K562 (cell line): ENCODE measurements at regions not wholly inside any gene's neighbourhood (a gene's known extent, or its start where the extent isn't known, plus 50 kb on each side); places are given as distances from the start of the nearest gene placed in this dataset.

Experiments used
- ATAC-seq: fragments of 200-7000 bp; cut with Tn5 transposase; 3 replicates; pipeline ENCODE4 v1.9.1; 2020; ENCODE audit warnings: moderate library complexity
- BruUV-seq: library from RNA; stranded (reverse); fragments of 400-500 nt; replicated peaks from 2 replicates; lab custom pipeline; 2021; lab: Mats Ljungman, UMichigan
- CTCF ChIA-PET: fragments of 300-600 bp; formaldehyde crosslinking; extraction: SDS; loops from one replicate; lab custom pipeline; 2021; ENCODE audit warnings: low intra/inter-chr PET ratio; lab: Yijun Ruan, JAX
- POLR2A ChIA-PET: fragments of 300-600, 350-650 bp; sonication (Branson Sonifier 250); formaldehyde crosslinking; extraction: SDS; loops from one replicate; lab custom pipeline; 2021; ENCODE audit warnings: antibody characterized with exemption, inconsistent platforms; lab: Yijun Ruan, JAX
- DNase-seq, 4 experiments: peaks; one replicate each; pipeline versions ENCODE4 v3.0.0 to v3.0.0-alpha.2; 2011 to 2018; ENCODE audit warnings: low spot score in 3 of 4, mixed read lengths in 3 of 4; ENCODE audit errors: extremely low read depth in 1 of 4
- FAIRE-seq: peaks from 2 replicates; lab custom pipeline; 2011; peaks lifted over from hg19 to GRCh38; lab: Jason Lieb, UNC
- H2AFZ ChIP-seq: 2 replicates; pipeline ENCODE4 v1.6.0; 2011; ENCODE audit warnings: low read depth, low read length, control low read depth, inconsistent platforms
- H3K27ac ChIP-seq: fragments of 200-600 bp; 3 replicates; pipeline ENCODE4 v1.8.0; 2011; ENCODE audit warnings: low read depth, mild to moderate bottlenecking, control low read depth, inconsistent platforms, low read length, moderate library complexity, mixed read lengths; ENCODE audit errors: extremely low read depth
- H3K27me3 ChIP-seq, 2 experiments: fragments of 300-600 bp in 1 of 2; 2 replicates in 1 of 2; 3 replicates in 1 of 2; pipeline versions ENCODE4 v1.6.0 to v1.8.0; 2011; ENCODE audit warnings: inconsistent platforms in 2 of 2, low read length in 2 of 2, mild to moderate bottlenecking in 1 of 2, mixed read lengths in 1 of 2, moderate library complexity in 1 of 2; ENCODE audit not compliant: control insufficient read depth in 2 of 2, insufficient read depth in 2 of 2
- H3K36me3 ChIP-seq: fragments of 300-600 bp; 3 replicates; pipeline ENCODE4 v1.8.0; 2011; ENCODE audit warnings: mild to moderate bottlenecking, low read length, inconsistent platforms; ENCODE audit not compliant: control insufficient read depth, insufficient read depth
- H3K4me1 ChIP-seq, 2 experiments: fragments of 200-600 bp in 1 of 2; replicated peaks in 1 of 2; 2 replicates in 1 of 2; 3 replicates in 1 of 2; pipeline versions ENCODE4 v1.5.1 to v1.8.0; 2011; ENCODE audit warnings: inconsistent platforms in 2 of 2, low read length in 2 of 2, mild to moderate bottlenecking in 1 of 2, mixed read lengths in 1 of 2, moderate library complexity in 1 of 2; ENCODE audit not compliant: control insufficient read depth in 2 of 2, insufficient read depth in 2 of 2
- H3K4me2 ChIP-seq: 2 replicates; pipeline ENCODE4 v1.6.1; 2011; ENCODE audit warnings: low read length, control low read depth, inconsistent platforms, mixed read lengths; ENCODE audit not compliant: insufficient read depth
- H3K4me3 ChIP-seq: fragments of 200-600 bp; sonication (generic), shearing (Covaris generic); 2 replicates; pipeline ENCODE4 v1.5.1; 2016; ENCODE audit warnings: control low read depth, inconsistent platforms
- H3K79me2 ChIP-seq: fragments of 200-600 bp; 3 replicates; pipeline ENCODE4 v1.8.0; 2011; ENCODE audit warnings: low read length, inconsistent platforms; ENCODE audit not compliant: control insufficient read depth, insufficient read depth
- H3K9ac ChIP-seq, 2 experiments: 2 replicates each; pipeline versions ENCODE4 v1.6.0 to v1.6.1; 2011; ENCODE audit warnings: low read depth in 2 of 2, low read length in 2 of 2, control low read depth in 1 of 2, inconsistent platforms in 1 of 2, mild to moderate bottlenecking in 1 of 2, mixed read lengths in 1 of 2; ENCODE audit not compliant: insufficient read depth in 1 of 2
- H3K9me1 ChIP-seq: one replicate; pipeline ENCODE4 v1.6.0; 2011; ENCODE audit warnings: inconsistent platforms, mild to moderate bottlenecking, low read length, moderate library complexity; ENCODE audit not compliant: control insufficient read depth, insufficient read depth
- H3K9me3 ChIP-seq: replicated peaks from 2 replicates; pipeline ENCODE4 v1.5.1; 2011; ENCODE audit warnings: low read depth, low read length, inconsistent platforms; ENCODE audit not compliant: control insufficient read depth, insufficient read depth
- H4K20me1 ChIP-seq: replicated peaks from 2 replicates; pipeline ENCODE4 v1.6.1; 2011; ENCODE audit warnings: low read length, inconsistent platforms, mixed read lengths; ENCODE audit not compliant: control insufficient read depth, insufficient read depth
- GABPB1 ChIP-seq: sonication (generic); formaldehyde crosslinking; IDR thresholded peaks from 2 replicates; pipeline ENCODE4 v1.8.0; 2022; ENCODE audit warnings: mild to moderate bottlenecking, missing genetic modification reagents
- HMG20B ChIP-seq: fragments of 250-450 bp; sonication (Bioruptor Pico); IDR thresholded peaks from 2 replicates; pipeline ENCODE4 v1.5.0; 2021; ENCODE audit warnings: mild to moderate bottlenecking
- ID3 ChIP-seq, 2 experiments: fragments of 250-450 bp in 1 of 2; fragments of 450-650 bp in 1 of 2; sonication (Bioruptor Pico) in 1 of 2; IDR thresholded peaks; 2 replicates each; pipeline versions ENCODE4 v1.6.1 to v1.8.0; 2016 to 2021; ENCODE audit warnings: mild to moderate bottlenecking in 2 of 2, moderate library complexity in 2 of 2, missing compliant biosample characterization in 1 of 2, missing genetic modification characterization in 1 of 2
- NEUROD1 ChIP-seq: fragments of 150-350 bp; IDR thresholded peaks from 2 replicates; pipeline ENCODE4 v1.6.1; 2014; ENCODE audit warnings: borderline replicate concordance, low read length, low read depth; ENCODE audit not compliant: partially characterized antibody
- POLR2G ChIP-seq: fragments of 200-400 bp; formaldehyde crosslinking; IDR thresholded peaks from 2 replicates; pipeline ENCODE4 v1.6.1; 2017; ENCODE audit warnings: low read depth, mild to moderate bottlenecking, antibody characterized with exemption, low read length, moderate library complexity
- PYGO2 ChIP-seq: fragments of 450-650 bp; IDR thresholded peaks from 2 replicates; pipeline ENCODE4 v1.6.1; 2016; ENCODE audit warnings: mild to moderate bottlenecking, missing genetic modification characterization, moderate library complexity, missing compliant biosample characterization
- RBFOX2 ChIP-seq: fragments of 200-400 bp; formaldehyde crosslinking; IDR thresholded peaks from 2 replicates; pipeline ENCODE4 v1.6.1; 2017; ENCODE audit warnings: low read depth, mild to moderate bottlenecking, low read length, moderate library complexity
- STAT5B ChIP-seq: fragments of 250-450 bp; sonication (Bioruptor Pico); IDR thresholded peaks from 2 replicates; pipeline ENCODE4 v1.8.0; 2021; ENCODE audit warnings: mild to moderate bottlenecking, inconsistent platforms
- UBTF ChIP-seq, 2 experiments: IDR thresholded peaks; 2 replicates each; pipeline ENCODE4 v1.6.1; 2012; ENCODE audit warnings: improper control_type of control experiment in 2 of 2, low read depth in 2 of 2, low read length in 2 of 2, borderline replicate concordance in 1 of 2
- ZBTB33 ChIP-seq: sonication (generic); formaldehyde crosslinking; IDR thresholded peaks from 2 replicates; pipeline ENCODE4 v1.8.1; 2023; ENCODE audit warnings: mild to moderate bottlenecking, missing genetic modification reagents
- ZNF184 ChIP-seq: sonication (generic); formaldehyde crosslinking; IDR thresholded peaks from 2 replicates; pipeline ENCODE4 v1.5.0; 2020; ENCODE audit warnings: missing genetic modification reagents
- ZNF224 ChIP-seq: sonication (generic); formaldehyde crosslinking; IDR thresholded peaks from 2 replicates; pipeline ENCODE4 v1.8.0; 2022; ENCODE audit warnings: mild to moderate bottlenecking, missing genetic modification reagents
- ZNF280B ChIP-seq: fragments of 250-450 bp; sonication (Bioruptor Pico); IDR thresholded peaks from 2 replicates; pipeline ENCODE4 v1.5.1; 2021; ENCODE audit warnings: mild to moderate bottlenecking
- ZSCAN29 ChIP-seq: fragments of 450-650 bp; IDR thresholded peaks from 2 replicates; pipeline ENCODE4 v1.6.1; 2017
- WGBS: fragments of 100-300 bp; shearing (Covaris generic); methylation state at CpG from one replicate; pipeline ENCODE4 v1.1.6; 2016; ENCODE audit warnings: low coverage, mixed read lengths; ENCODE audit not compliant: insufficient coverage; ENCODE audit errors: missing lambda C conversion rate; 5-methylcytosine and 5-hydroxymethylcytosine counted together
- in situ Hi-C: fragments of 300-500 bp; cut with MboI; formaldehyde crosslinking; loops from 4 replicates; pipeline ENCODE4 v1.15.0; 2018; ENCODE audit warnings: inconsistent platforms, mixed read lengths
- intact Hi-C: fragments of 100-400 bp; cut with micrococcal nuclease; formaldehyde crosslinking; loops from 2 replicates; pipeline ENCODE4 v1.14.2; 2022

GRCh38 chr7:56250135-56250534 lies 133.9 kb upstream of the NUPR2 start (continued):
- TF ChIP-seq ZBTB33 (CRISPR knock-in tag), result no peak

GRCh38 chr7:56229631-56230030 lies 113.4 kb upstream of the NUPR2 start:
- 2% methylated on average over 28 of the region's 28 CpGs for WGBS
- ChIA-PET CTCF (no interaction called here), POLR2A (no interaction called here)
- no peaks in the 10 kb centered on the region for H3K9me1 ChIP-seq
- peak in 2 of 4 experiments; percentile 5 to 6 for DNase-seq
- H3K27me3 ChIP-seq, result no peaks in the 10 kb centered on the region; a peak in 2 of 5 replicates
- intact Hi-C loops (no loop called here), in situ Hi-C loops (no loop called here)
- H3K36me3 ChIP-seq, result no peaks in the 10 kb centered on the region
- no peaks in the 10 kb centered on the region for H4K20me1 ChIP-seq
- no peak for FAIRE-seq
- BruUV-seq, result no TSS peak
- H3K9me3 ChIP-seq, result no peaks in the 10 kb centered on the region
- no peak overlapping the region for H3K4me3 ChIP-seq
- H3K4me2 ChIP-seq, result peak overlapping the region; percentile 58
- peak overlapping the region; percentile 74 for H2AFZ ChIP-seq
- H3K4me1 ChIP-seq, result peaks cover 0 to 5% of the 10 kb centered on the region in 2 experiments; a peak in 1 of 5 replicates
- ATAC-seq, result peak; percentile 85
- no peak overlapping the region for H3K9ac ChIP-seq
- H3K27ac ChIP-seq, result no peak overlapping the region
- H3K79me2 ChIP-seq, result no peaks in the 10 kb centered on the region
- TF ChIP-seq RBFOX2 (peak; percentile 32; the same call in 1 of the 2 replicates), ZNF280B (CRISPR knock-in tag) (no peak), GABPB1 (CRISPR knock-in tag) (no peak), UBTF (IDR thresholded peaks at IDR 0.05; ENCODE audit: borderline replicate concordance in 1 of 2, low read depth in 2 of 2, low read length in 2 of 2) (0 out of 4 replicates have a peak, but pooled peaks of 1 of the 2 experiments have one; percentile 22), POLR2G (peak; percentile 56), HMG20B (CRISPR knock-in tag) (no peak), PYGO2 (tag) (no peak), NEUROD1 (no peak), STAT5B (CRISPR knock-in tag) (no peak), ID3 (CRISPR knock-in tag; IDR thresholded peaks at IDR 0.05) (no peak), ID3 (tag; IDR thresholded peaks at IDR 0.05) (no peak), ZNF184 (CRISPR knock-in tag) (no peak), ZSCAN29 (no peak), ZNF224 (CRISPR knock-in tag) (no peak)
